GM19452 (cell line): ENCODE measurements at regions not wholly inside any gene's neighbourhood (a gene's known extent, or its start where the extent isn't known, plus 50 kb on each side); places are given as distances from the start of the nearest gene placed in this dataset.

Experiments used
- ATAC-seq: cut with Tn5 transposase; IDR thresholded peaks from one replicate; pipeline ENCODE4 v1.9.1; 2021; ENCODE audit not compliant: unreplicated experiment

DNA sequence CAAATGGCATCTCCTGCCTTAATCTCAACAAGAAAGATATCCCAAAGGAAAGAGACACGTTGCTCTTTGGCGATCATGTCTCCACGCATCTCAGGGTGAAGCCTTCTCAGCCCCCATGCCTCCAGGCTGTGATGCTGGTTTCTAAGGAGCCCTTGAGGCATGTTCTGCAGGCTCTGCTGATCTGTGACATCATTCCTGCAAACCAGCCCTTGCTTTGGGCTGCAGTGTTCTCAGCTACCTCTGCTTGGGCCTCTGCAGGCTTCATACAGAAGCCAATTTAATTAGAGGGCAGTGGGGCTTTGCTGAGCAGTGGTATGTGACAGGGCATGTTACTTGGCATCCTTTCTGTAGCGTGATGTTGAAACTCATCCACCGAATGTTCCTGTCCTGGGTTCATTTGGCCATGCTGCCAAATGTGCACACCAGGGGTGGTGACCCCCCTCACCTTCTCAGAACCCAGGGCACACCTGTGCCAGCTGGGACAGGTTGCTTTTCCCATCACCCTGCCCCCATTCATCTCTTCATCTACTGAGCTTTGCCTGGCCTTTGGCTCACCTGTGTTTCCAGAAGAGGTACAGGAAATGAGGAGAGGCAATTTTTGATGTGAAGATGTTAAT lies 230.9 kb downstream of the TEX29 start:
- no peak for ATAC-seq

DNA sequence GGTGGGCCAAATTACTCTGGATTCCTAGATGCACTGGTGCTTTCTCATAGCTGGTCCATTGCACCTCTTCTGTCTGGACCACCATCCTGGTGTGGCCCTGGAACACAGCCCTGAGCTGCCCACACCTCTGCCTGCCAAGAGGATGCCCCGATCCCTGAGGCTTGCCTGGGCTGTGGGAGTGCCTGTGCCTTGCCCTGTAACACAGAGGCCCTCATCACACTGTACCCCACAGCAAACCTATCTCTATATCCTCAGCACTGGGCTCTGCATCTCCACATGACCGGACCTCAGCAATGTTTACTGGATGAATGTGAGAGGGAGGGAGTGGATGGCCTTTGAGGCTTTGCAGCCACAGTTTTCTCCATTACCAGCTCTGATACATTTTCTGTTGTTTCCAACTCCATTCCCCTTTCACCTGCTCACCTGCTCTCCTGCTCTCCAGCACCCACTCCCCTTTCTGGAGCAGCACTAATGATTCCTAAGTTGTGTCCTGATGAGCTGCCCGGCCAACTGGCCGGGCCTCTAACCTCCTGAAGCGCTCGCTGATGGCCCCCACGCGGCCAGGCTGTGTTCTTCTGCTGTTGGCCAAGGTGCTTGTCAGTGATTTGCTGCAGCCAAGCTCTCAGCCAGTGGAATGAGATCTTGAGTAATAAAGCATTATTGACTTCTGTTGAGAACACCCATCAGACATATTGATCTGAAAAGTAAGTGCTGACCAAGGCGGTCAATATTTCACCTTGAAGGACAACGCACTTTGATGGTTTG lies 232.6 kb downstream of the TEX29 start:
- no peak for ATAC-seq

DNA sequence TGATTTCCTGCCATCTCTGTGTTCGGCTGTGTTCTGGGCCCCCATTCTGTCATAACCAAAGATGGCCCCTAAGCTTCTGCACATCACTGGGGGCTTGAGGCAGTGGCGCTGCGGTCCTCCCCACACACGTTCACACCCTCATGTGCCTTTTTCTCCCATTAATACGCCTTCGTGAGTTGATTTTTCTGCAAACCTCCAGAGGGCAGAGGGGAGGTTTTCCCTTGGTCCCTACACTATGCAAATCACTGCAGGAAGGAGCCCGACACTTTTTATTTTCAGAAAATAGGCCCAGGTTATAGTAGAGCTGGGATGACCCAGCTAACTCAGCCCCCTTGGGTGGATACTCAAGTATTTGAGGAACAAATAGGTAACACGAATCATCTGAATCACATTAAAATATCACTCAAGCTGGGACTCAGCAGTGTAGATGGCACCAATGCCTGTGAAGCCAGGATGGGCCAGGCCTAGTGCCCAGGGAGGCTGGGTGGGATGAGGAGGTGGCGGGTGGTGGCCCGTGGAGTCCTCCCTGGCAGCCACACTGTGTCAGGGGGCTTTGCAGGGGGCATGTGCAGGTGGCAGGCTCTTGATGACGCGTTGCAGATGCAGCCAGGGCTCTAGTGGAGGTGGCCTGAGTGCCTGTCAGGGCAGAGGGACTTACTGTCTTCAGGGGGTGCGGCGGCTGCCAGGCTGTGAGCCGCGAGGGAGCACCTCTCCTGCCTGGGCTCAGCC lies 234.3 kb downstream of the TEX29 start:
- no peak for ATAC-seq

DNA sequence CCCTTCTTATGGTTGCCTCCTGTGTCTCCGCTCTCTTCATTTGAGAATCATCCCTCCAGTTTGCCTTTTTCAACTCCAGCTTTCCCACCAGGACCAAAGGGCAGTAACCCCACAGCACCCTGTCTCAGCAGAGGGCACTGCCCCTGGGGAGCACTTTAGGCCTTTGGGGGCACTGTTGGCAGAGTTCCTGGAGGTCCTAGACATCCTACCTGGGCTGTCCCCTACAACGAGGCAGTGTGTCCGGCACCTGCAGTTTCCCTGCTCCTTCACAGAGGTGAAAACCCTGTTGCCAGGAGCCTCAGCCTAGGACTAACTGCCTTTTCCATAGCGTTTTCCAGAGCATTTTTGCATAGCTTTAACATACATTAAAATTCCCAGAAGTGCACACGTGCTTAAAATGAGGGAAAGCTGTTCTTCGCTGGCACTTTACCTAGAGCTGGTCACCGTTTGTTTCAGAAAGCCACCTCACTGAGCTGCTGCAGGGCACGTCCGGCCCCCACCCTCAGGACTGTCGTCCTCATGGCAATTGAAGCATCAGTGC lies 234.9 kb downstream of the TEX29 start:
- no peak for ATAC-seq

DNA sequence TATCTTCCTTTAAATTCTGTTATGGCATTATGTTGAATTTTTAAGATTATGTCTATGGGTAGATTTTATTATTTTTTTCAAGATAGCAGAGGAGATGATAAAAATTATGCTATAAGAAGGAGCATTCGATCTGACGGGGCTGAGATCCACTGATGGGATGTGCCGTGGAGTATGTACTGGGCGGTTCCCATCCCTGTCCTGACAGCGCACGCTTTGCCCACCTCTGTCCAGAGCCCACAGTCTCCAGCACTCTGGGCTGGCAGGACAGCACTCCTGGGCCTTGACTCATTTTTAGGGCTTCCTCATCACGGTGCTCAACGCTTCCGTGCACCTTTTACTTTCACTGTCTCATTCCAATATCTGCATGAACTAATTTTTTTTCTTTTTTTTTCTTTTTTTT lies 235.5 kb downstream of the TEX29 start:
- ATAC-seq = no peak

DNA sequence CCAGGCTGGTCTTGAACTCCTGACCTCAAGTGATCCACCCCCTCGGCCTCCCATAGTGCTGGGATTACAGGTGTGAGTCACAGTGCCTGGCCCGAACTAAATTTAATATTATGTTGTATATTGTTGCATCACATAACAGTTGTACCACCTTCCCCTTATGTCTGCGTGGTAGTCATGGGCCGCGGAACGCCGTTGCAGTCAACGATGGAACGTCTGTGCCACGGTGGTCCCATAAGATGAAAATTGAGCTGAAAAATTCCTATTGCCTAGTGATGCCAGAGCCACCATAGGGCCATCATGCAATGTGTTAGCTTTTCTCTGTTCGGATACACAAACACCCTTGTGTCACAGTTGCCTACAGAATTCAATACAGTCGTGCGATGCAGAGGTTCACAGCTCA lies 236.1 kb downstream of the TEX29 start:
- no peak for ATAC-seq

DNA sequence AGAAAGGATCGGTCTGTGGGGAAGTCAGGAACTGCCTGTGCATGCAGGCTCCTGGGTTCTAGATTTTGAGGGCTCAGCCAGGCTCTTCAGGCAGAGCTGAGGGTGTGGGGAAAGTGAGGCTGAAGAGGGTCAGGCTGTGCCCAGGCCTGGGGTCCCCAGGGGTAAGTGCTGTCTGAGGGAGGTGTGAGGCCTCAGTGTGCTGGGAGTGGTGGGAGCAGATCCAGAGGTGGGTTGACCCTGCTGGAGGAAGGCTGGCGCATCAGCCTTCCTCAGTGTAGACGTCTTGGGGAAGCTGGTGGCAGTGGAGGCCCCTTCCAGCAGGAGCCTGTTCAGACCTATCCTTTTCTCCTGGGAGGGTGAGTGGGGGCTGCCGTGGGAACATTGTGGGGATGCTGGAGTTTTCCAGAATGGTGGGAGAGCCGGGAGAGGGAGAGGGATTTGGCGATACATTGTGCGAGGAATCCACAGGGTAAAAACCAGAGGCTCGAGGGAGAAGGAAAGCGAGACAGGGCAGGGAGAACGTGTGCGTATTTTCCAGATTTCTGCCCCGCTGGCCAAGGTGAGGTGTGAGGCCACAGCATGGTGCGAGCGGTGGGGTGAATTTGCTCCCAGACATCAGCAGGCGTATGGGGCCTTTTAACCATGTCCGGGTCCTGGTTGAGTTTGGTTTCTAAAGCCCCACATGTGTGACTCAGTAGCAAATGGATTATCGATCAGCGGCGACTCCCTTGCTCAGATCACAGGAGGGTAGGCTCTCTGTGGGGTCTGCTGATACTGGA lies 237.7 kb downstream of the TEX29 start:
- ATAC-seq = no peak

DNA sequence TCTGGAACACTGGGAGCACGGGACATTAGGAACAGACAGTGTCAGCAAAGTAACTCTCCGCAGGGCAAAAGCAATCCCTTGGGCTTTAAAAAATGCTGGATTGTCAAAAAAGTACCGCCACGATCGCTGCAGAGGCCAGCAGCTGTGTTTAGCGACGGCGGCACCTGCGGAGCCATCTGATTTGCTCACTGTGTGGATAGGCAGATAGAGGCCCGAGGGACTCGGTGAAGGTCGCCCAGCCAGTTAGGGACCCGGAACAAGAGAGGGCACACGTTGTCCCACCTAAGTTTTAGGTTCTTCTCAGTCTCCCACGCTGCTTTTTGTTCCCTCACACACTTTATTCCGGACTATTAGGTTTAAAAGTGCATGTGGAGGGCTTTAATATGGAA lies 238.3 kb downstream of the TEX29 start:
- no peak for ATAC-seq

DNA sequence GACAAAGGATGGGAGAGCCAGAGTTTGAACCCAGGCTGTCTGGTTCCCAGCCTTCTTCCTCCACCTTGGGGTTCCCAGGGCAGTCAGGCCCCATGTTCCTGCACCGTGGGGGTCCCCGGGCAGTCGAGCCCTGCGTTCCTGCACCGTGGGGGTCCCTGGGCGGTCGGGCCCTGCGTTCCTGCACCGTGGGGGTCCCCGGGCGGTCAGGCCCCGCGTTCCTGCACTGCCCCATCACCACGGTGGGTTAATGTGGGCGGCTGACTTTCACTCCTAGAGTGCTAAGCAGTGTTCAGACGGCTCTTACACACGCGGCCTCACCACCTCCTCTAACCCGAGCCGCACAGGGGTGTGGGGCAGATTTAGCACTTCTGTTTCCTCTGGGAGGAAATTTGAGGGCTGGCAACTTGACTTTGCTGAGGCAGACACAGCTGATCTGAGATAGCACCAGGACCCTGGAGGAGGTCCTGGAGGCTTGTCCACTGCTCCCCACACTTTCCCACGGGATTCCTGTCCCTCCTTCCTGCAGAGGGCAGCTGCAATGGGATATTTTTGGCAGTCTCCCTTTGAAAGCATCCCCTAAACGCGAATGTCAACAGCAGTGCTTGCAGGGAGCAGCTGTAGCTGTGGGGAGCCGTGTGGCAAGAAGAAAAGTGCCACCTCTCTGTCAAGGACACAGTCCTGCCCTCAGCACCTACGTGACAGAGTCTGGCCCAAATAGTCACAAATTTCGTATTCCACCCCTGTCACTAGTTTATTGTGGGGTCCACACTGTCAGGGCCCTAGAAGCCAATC lies 239.4 kb downstream of the TEX29 start:
- no peak for ATAC-seq

DNA sequence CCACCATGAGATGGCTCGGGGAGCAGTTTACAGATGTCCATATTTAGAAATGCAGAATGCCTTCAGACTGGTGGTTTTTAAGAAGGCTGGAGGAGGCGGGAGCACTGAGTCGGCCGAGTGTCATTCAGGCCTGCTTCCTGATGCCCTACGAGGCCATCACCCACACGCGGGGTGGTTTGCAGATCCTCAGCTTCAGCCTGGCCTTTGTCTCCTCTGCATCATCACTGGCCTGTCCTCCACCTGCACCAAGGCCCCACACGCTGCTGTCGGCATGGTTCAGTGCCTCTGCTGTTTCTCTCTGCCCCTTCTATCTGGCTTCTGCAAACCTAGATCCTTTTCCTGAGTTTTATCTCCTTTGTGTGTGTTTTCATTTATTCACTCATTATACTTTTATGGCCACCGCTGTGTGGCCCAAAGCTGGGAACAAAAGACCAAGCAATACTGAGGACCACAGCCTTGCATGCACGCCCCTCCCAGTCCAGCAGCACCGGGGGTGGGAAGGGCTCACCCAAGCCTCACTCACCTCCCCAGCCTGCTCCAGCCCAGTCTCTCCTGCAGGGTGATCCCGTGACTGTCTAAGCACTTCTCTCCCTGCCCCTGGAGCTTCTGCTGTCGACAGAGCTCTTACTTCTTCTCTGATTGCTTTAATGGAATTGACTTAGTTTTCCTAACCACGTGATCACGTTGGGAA lies 240.8 kb downstream of the TEX29 start:
- ATAC-seq = no peak

DNA sequence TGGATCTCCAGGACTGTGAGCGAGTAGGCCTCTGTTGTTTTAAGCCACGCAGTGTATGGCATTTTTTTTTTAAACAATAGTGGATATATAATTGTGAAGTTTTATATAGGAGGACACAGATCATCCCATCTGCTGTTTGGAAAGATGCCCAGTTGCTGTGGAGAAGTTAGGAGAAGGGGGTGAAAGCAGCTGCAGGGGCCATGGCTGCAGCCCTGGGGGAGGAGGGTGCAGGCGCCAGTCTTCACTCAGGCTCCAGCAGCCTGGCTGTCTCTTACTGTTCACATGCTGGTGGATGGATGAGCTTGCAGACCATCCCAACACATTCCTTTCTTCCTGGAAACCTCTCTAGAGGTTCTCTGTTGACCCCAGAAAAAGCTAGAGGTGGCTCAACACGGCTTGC lies 242.3 kb downstream of the TEX29 start:
- no peak for ATAC-seq

DNA sequence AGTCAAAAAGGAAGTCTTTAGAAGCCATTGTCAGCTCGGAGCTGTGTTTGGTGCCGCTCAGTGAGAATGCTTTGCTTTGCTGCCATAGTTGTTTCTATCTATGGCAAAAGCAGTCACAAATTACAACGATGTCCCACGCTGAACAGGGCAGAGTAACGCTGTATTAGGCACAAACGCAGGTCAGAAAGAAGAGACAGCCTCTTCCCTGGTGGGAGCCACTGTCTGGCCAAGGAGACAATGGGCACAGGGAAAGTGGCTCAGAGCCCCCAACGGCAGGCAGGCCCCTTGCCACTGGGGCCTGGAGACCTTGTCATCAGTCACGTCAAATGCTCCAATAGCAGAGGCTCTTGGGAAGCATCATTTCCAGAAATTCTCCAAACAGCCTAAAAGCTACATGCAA lies 244.2 kb downstream of the TEX29 start:
- no peak for ATAC-seq

DNA sequence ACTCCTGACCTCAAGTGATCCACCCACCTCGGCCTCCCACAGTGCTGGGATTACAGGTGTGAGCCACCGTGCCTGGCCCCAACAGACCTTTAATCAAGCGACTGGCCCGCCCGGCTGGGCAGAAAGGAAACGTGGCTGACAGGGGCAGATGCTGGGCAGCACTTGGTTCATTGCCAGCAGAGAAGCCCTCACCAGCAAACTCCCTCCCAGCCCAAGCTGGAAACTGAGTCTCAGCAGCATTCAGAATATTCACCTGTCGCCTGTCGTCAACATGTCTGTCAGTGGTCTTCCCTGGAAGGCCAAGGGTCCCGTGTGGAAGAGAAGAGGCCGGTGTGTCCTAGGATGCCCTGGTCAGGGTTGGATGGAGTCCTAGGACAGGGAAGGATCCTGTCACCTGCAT lies 245.0 kb downstream of the TEX29 start:
- no peak for ATAC-seq

DNA sequence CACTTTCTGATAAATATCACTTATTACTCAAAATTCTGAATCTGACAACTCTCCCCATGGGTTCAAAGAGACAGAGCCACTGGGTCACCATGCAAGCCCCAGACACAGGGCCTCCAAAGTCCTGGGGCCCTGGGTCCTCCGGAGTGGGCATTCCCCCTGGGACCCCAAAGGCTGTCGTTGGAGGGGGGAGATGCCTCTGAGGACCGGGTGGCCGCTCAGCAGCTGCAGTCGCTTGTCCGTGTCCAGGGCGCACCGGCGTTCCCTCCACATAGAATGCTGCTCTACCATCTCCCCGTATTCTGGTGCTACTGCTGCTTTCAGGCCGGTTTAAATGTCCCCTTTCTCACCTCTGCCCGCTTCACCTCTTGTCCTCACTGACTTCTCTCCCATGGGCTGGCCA lies 246.1 kb downstream of the TEX29 start:
- no peak for ATAC-seq

DNA sequence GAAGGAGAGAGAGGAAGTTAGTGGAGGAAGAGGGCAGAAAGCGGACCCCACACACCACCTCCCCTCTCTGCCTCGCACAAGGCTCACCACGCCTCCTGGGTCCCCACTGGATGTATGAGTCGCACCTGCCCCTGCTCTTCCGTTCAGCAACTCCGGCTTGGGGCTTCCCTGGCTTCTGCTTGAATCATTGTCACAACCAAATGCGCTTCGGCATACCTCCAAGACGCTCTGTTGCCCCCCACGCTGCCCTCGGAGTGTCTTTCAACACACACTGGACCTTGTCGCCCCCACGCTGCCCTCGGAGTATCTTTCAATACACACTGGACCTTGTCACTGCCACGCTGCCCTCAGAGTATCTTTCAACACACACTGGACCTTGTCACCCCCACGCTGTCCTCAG lies 247.2 kb downstream of the TEX29 start:
- ATAC-seq = no peak

DNA sequence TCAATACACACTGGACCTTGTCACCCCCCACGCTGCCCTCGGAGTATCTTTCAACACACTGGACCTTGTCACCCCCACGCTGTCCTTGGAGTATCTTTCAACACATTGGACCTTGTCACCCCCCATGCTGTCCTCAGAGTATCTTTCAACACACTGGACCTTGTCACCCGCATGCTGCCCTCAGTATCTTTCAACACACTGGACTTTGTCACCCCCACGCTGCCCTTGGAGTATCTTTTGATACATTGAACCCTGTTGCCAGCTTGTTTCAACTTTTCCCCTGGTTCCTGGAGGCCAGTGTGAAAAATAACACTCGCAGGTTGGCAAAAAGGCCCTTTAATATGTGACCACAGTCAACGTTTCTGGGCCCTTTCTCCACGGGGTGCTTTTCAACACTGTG lies 247.8 kb downstream of the TEX29 start:
- ATAC-seq = no peak

DNA sequence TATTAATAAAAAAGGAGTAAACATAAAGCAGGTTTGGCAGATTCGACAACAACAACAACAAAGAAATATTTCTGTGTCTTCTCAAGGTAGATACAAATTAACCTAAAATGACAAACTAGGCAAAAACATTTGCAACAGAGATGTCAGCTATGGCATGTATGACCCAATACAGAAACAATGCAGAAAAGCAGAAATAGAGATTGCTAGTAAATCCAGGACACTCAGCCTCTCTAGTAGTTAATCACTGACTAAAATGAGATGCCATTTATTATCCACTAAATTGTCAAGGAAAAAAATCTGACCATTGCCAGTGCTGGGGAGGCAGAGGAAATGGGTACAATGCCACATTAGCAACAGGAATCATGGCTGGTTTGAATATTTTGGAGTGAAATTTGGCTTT lies 250.5 kb downstream of the TEX29 start:
- ATAC-seq = no peak

DNA sequence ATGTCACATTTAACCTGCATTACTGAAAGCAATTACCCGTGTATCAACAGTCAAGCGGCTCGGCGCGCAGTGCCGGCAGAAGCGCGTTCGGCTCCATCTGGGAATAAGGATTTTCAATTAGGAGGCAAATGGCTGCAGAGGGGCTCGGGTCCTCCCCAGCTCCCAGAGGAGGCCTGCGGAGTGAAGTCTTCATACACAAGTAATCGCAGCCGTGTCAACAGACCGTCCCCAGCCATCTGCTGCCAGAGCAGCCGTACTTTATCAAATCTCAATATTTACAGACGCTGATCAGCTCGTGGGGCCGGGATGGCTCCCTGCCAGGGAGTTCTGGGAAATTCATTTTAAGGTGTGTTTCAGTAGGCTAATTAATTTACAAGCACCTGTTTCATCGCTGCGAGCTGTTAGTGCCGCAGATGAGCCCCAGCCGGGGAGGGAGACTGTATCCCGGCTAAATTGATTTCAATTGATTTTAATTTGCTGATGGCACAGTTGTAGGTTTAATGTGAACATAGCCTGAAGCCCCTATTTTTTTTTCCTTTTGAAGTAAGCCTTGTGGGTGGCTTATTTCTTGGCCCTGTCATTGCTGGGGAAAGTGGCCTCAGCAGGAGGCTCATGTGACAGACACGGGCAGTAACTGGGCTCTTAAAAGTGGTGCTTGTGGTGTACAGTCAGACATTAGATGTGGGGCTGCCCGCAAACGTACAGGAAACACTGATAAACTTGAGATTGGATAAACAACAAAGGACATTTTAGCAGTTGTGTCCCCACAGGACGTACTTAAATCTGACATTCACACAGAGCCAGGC lies 252.7 kb downstream of the TEX29 start:
- no peak for ATAC-seq

DNA sequence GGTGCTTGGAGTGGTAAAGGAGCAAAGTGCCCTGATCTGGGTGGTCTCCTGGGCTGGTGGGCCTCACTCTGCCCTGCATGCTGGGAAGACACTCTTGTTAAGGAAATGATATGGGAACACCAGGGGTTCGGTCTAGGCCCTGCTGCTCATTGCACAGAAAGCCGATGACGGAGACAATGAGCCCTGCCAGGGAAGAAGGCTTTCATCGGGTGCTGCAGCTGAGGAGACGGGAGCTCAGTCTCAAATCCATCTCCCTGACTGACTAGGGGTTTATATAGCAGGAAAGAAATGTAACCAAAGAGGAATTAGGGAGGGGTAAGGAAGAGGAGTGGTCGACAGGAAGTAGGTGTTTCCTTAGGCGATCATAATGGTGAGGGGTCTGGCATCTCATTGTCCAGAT lies 253.4 kb downstream of the TEX29 start:
- no peak for ATAC-seq
